ENCODE measurements at regions not wholly inside any gene's neighbourhood (a gene's known extent, or its start where the extent isn't known, plus 50 kb on each side); places are given as distances from the start of the nearest gene placed in this dataset.

- in situ Hi-C loops (cut with HindIII; ENCODE audit: low pct_unique_long_range_greater_than_20kb, low sequenced_read_pairs), result no loop called here
- no peak for DNase-seq (ENCODE audit: low read depth in 1 of 2, low spot score in 1 of 2)
- TF ChIP-seq JUND (IDR thresholded peaks at IDR 0.05; ENCODE audit: low read depth), result no peak
These were observed 229.3 kb downstream of the PIK3R1 start for GRCh38 chr5:68444833-68445232.

- TF ChIP-seq JUND (IDR thresholded peaks at IDR 0.05; ENCODE audit: low read depth), result no peak
- DNase-seq (ENCODE audit: low read depth in 1 of 2, low spot score in 1 of 2), result no peak
- in situ Hi-C loops (cut with HindIII; ENCODE audit: low pct_unique_long_range_greater_than_20kb, low sequenced_read_pairs), result no loop called here
These were observed 229.9 kb downstream of the PIK3R1 start for GRCh38 chr5:68445257-68446069.

GRCh38 chr5:68446070-68446357 lies 230.5 kb downstream of the PIK3R1 start:
- no peak for DNase-seq (ENCODE audit: low read depth in 1 of 2, low spot score in 1 of 2)
- TF ChIP-seq JUND (IDR thresholded peaks at IDR 0.05; ENCODE audit: low read depth), result no peak
- in situ Hi-C loops (cut with HindIII; ENCODE audit: low pct_unique_long_range_greater_than_20kb, low sequenced_read_pairs), result no loop called here

- TF ChIP-seq JUND (IDR thresholded peaks at IDR 0.05; ENCODE audit: low read depth), result no peak
- no peak for DNase-seq (ENCODE audit: low read depth in 1 of 2, low spot score in 1 of 2)
- in situ Hi-C loops (cut with HindIII; ENCODE audit: low pct_unique_long_range_greater_than_20kb, low sequenced_read_pairs), result no loop called here
These were observed 230.9 kb downstream of the PIK3R1 start for GRCh38 chr5:68446487-68446894.

GRCh38 chr5:68447136-68447929 lies 231.8 kb downstream of the PIK3R1 start:
- no peak for TF ChIP-seq JUND (IDR thresholded peaks at IDR 0.05; ENCODE audit: low read depth)
- in situ Hi-C loops (cut with HindIII; ENCODE audit: low pct_unique_long_range_greater_than_20kb, low sequenced_read_pairs), result no loop called here
- no peak for DNase-seq (ENCODE audit: low read depth in 1 of 2, low spot score in 1 of 2)

DNA sequence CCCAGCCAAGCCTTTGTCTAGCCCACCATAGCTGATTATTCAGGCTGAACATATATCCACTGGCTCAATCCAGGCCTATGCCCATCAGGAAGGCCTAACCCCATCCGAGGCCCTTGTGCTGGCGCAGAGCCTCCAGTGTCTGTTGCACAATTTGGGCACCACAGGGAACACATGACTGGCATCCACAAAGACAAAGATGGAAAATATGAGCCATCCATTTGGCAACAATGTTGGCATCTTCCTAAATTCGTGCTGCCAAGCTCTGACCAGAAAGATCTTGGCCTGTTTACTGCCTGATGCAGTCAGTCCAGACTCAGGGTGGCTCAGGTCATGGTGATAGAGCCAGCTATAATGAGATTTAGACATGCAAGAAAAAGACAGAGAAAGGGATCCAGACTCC lies 233.8 kb downstream of the PIK3R1 start:
- no peak for DNase-seq (ENCODE audit: low read depth in 1 of 2, low spot score in 1 of 2)
- in situ Hi-C loops (cut with HindIII; ENCODE audit: low pct_unique_long_range_greater_than_20kb, low sequenced_read_pairs), result no loop called here
- no peak for TF ChIP-seq JUND (IDR thresholded peaks at IDR 0.05; ENCODE audit: low read depth)

GRCh38 chr5:68450245-68450852 lies 234.8 kb downstream of the PIK3R1 start:
- TF ChIP-seq JUND (IDR thresholded peaks at IDR 0.05; ENCODE audit: low read depth), result no peak
- in situ Hi-C loops (cut with HindIII; ENCODE audit: low pct_unique_long_range_greater_than_20kb, low sequenced_read_pairs), result no loop called here
- DNase-seq (ENCODE audit: low read depth in 1 of 2, low spot score in 1 of 2), result peak in 1 of 2 experiments; percentile 80

- DNase-seq (ENCODE audit: low read depth in 1 of 2, low spot score in 1 of 2), result no peak
- in situ Hi-C loops (cut with HindIII; ENCODE audit: low pct_unique_long_range_greater_than_20kb, low sequenced_read_pairs), result no loop called here
These were observed 236.7 kb downstream of the PIK3R1 start for GRCh38 chr5:68452286-68452685.

GRCh38 chr5:68454172-68454571 lies 238.6 kb downstream of the PIK3R1 start:
- in situ Hi-C loops (cut with HindIII; ENCODE audit: low pct_unique_long_range_greater_than_20kb, low sequenced_read_pairs), result no loop called here
- no peak for TF ChIP-seq JUND (IDR thresholded peaks at IDR 0.05; ENCODE audit: low read depth)
- no peak for DNase-seq (ENCODE audit: low read depth in 1 of 2, low spot score in 1 of 2)

More at GRCh38 chr5:68452286-68452685, 236.7 kb downstream of the PIK3R1 start:
- TF ChIP-seq JUND (IDR thresholded peaks at IDR 0.05; ENCODE audit: low read depth), result no peak

DNA sequence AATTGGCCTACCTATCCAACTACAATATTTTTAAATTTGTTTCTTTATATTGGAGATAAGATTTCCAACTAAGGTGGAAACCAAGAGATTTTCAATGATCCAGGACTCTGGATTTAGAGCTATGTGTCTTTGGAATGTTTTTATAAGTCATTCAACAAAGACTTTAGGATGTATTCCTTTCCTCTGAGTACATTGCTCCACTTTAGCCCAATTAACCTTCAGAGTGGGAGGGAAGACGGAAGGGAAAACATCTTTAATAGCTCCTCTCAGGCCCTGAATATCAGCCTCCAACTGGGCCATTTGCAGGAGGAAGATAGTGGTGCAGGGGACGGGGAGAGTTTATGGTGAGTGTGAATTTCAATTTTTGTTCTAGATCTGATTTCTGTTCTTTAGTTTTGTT lies 239.2 kb downstream of the PIK3R1 start:
- DNase-seq (ENCODE audit: low read depth in 1 of 2, low spot score in 1 of 2), result no peak
- in situ Hi-C loops (cut with HindIII; ENCODE audit: low pct_unique_long_range_greater_than_20kb, low sequenced_read_pairs), result no loop called here
- TF ChIP-seq JUND (IDR thresholded peaks at IDR 0.05; ENCODE audit: low read depth), result no peak

- TF ChIP-seq JUND (IDR thresholded peaks at IDR 0.05; ENCODE audit: low read depth), result no peak
- no peak for DNase-seq (ENCODE audit: low read depth in 1 of 2, low spot score in 1 of 2)
- in situ Hi-C loops (cut with HindIII; ENCODE audit: low pct_unique_long_range_greater_than_20kb, low sequenced_read_pairs), result no loop called here
These were observed 239.7 kb downstream of the PIK3R1 start for GRCh38 chr5:68455216-68455615.

DNA sequence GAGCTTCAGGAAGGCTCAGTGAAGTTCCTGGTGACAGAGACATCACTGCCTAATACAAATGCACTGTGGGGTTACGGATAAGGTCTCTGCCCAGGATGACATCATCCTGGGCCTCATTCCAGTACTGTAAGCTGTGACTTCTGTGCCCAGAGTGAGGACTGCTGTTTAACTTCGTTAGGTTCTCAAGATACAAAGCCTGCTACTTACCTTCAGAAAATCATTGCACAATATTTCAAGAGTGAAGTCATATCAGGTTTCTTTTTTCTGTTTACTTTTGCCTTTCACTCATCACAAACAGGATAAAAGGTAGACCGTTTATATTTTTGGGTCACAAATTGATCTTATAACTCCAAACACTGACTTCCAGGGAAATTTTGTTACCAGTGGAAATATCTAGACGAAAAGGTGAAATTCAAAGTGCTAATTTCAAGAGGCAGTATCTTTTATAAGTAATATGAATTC lies 241.2 kb downstream of the PIK3R1 start:
- in situ Hi-C loops (cut with HindIII; ENCODE audit: low pct_unique_long_range_greater_than_20kb, low sequenced_read_pairs), result no loop called here
- peak in 1 of 2 experiments; percentile 67 for DNase-seq (ENCODE audit: low read depth in 1 of 2, low spot score in 1 of 2)
- peak; percentile 75; the same call in 1 of the 2 replicates for TF ChIP-seq JUND (IDR thresholded peaks at IDR 0.05; ENCODE audit: low read depth)

DNA sequence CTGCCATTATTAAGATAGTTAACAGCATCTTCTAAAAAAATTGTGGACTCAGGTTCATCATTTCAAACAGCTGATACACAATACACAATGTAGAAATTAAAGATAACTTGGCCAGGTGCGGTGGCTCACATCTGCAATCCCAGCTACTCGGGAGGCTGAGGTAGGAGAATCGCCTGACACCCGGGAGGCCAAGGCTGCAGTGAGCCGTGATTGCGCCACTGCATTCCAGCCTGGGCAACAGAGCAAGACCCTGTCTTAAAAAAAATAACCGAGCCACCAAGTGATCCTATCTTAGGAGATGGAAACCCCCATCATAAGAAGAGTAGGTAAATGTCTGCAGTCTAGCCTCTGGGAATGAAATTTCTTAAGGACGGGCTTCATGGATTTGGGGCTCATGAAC lies 241.7 kb downstream of the PIK3R1 start:
- in situ Hi-C loops (cut with HindIII; ENCODE audit: low pct_unique_long_range_greater_than_20kb, low sequenced_read_pairs), result no loop called here
- DNase-seq (ENCODE audit: low read depth in 1 of 2, low spot score in 1 of 2), result no peak
- TF ChIP-seq JUND (IDR thresholded peaks at IDR 0.05; ENCODE audit: low read depth), result no peak

Data from T47D (cell line).